DND-41 (cell line): ENCODE measurements at regions not wholly inside any gene's neighbourhood (a gene's known extent, or its start where the extent isn't known, plus 50 kb on each side); places are given as distances from the start of the nearest gene placed in this dataset.

ENCODE experiments used
- CTCF ChIP-seq: IDR thresholded peaks from 2 replicates; pipeline ENCODE4 v1.5.1; 2012; ENCODE audit warnings: borderline replicate concordance, low read length, moderate library complexity, mild to moderate bottlenecking; ENCODE audit not compliant: poor library complexity, severe bottlenecking; ENCODE audit errors: extremely low read depth
- EZH2 ChIP-seq: IDR thresholded peaks from 3 replicates; pipeline ENCODE4 v1.6.1; 2012; ENCODE audit warnings: borderline replicate concordance, low read depth, mild to moderate bottlenecking, moderate library complexity, low read length, inconsistent platforms; ENCODE audit not compliant: severe bottlenecking

GRCh38 chr3:15976524-15976923, 178.7 kb upstream of the ANKRD28 start:
- TF ChIP-seq CTCF (no peak), EZH2 (no peak)
